ENCODE measurements at regions not wholly inside any gene's neighbourhood (a gene's known extent, or its start where the extent isn't known, plus 50 kb on each side); places are given as distances from the start of the nearest gene placed in this dataset.

DNA sequence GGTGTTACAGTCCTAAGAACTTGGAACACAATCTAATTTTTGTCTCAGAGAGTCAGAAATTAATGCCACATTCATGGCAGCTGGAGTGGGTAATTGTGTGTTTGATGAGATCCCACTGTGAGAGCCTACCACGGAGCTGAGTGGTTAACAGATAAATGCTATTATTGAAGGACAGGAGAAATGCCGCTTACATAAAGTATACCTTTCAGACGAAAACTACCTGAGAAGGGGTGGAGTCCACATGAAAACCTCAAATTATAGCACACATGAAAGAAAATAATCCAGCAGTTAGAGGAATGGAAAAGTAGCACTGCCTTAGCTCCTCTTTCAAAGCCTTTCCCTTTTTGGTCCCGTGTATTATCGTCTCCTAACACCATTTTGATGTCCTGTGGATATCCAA lies 133.0 kb downstream of the BACH1 start:
- H3K9me3 ChIP-seq (ENCODE audit: control insufficient read depth, insufficient read depth, low read length) = no peaks in the 10 kb centered on the region
- H3K36me3 ChIP-seq (ENCODE audit: control insufficient read depth, insufficient read depth, low read length) = no peaks in the 10 kb centered on the region
- no peak overlapping the region for H3K27ac ChIP-seq (ENCODE audit: insufficient read depth, low read length)
- H3K18ac ChIP-seq (ENCODE audit: low read depth, low read length) = peak overlapping the region; percentile 8; the same call in 1 of the 2 replicates
- TF ChIP-seq MAZ (IDR thresholded peaks at IDR 0.05; ENCODE audit: borderline replicate concordance, low read depth, low read length) = no peak
- no peak for TF ChIP-seq POLR2A (IDR thresholded peaks at IDR 0.05; ENCODE audit: low read depth, low read length)
- TF ChIP-seq RCOR1 (IDR thresholded peaks at IDR 0.05; ENCODE audit: insufficient replicate concordance, low read length) = no peak
- TF ChIP-seq, protein P1, sequence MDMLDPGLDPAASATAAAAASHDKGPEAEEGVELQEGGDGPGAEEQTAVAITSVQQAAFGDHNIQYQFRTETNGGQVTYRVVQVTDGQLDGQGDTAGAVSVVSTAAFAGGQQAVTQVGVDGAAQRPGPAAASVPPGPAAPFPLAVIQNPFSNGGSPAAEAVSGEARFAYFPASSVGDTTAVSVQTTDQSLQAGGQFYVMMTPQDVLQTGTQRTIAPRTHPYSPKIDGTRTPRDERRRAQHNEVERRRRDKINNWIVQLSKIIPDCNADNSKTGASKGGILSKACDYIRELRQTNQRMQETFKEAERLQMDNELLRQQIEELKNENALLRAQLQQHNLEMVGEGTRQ (IDR thresholded peaks at IDR 0.05; ENCODE audit: low read depth, low read length) = no peak
- TF ChIP-seq, protein P2, sequence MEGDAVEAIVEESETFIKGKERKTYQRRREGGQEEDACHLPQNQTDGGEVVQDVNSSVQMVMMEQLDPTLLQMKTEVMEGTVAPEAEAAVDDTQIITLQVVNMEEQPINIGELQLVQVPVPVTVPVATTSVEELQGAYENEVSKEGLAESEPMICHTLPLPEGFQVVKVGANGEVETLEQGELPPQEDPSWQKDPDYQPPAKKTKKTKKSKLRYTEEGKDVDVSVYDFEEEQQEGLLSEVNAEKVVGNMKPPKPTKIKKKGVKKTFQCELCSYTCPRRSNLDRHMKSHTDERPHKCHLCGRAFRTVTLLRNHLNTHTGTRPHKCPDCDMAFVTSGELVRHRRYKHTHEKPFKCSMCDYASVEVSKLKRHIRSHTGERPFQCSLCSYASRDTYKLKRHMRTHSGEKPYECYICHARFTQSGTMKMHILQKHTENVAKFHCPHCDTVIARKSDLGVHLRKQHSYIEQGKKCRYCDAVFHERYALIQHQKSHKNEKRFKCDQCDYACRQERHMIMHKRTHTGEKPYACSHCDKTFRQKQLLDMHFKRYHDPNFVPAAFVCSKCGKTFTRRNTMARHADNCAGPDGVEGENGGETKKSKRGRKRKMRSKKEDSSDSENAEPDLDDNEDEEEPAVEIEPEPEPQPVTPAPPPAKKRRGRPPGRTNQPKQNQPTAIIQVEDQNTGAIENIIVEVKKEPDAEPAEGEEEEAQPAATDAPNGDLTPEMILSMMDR (conservative IDR thresholded peaks at IDR 0.05; ENCODE audit: low read depth, low read length) = no peak
- TF ChIP-seq, protein P3, sequence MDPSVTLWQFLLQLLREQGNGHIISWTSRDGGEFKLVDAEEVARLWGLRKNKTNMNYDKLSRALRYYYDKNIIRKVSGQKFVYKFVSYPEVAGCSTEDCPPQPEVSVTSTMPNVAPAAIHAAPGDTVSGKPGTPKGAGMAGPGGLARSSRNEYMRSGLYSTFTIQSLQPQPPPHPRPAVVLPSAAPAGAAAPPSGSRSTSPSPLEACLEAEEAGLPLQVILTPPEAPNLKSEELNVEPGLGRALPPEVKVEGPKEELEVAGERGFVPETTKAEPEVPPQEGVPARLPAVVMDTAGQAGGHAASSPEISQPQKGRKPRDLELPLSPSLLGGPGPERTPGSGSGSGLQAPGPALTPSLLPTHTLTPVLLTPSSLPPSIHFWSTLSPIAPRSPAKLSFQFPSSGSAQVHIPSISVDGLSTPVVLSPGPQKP (IDR thresholded peaks at IDR 0.05; ENCODE audit: borderline replicate concordance, low read depth, low read length) = no peak
- no peak for TF ChIP-seq MAFK (IDR thresholded peaks at IDR 0.05; ENCODE audit: low read depth, low read length)
- no peak for TF ChIP-seq CHD1 (IDR thresholded peaks at IDR 0.05; ENCODE audit: low read depth, low read length)
- TF ChIP-seq NFE2L2 (IDR thresholded peaks at IDR 0.05; ENCODE audit: low read depth, low read length) = no peak
- TF ChIP-seq CEBPB (IDR thresholded peaks at IDR 0.05; ENCODE audit: low read depth, low read length) = no peak
- no peak for TF ChIP-seq SMC3 (IDR thresholded peaks at IDR 0.05; ENCODE audit: low read depth, low read length)
- TF ChIP-seq BHLHE40 (IDR thresholded peaks at IDR 0.05; ENCODE audit: low read depth, low read length) = no peak
- no peak for TF ChIP-seq RAD21 (IDR thresholded peaks at IDR 0.05; ENCODE audit: low read length)
- TF ChIP-seq MXI1 (IDR thresholded peaks at IDR 0.05; ENCODE audit: borderline replicate concordance, low read depth, low read length) = no peak
- TF ChIP-seq RFX5 (IDR thresholded peaks at IDR 0.05; ENCODE audit: low read depth, low read length) = no peak
- no peak for TF ChIP-seq FOS (IDR thresholded peaks at IDR 0.05; ENCODE audit: low read depth, low read length)
- peaks cover 8% of the 10 kb centered on the region; the same call in 1 of the 2 replicates for H3K9me1 ChIP-seq (ENCODE audit: insufficient read depth, low read length)
- no TSS peak for BruUV-seq (replicated peaks)
- H3K4me2 ChIP-seq (ENCODE audit: low read depth, low read length) = no peak overlapping the region
- H4K5ac ChIP-seq (ENCODE audit: low read depth, low read length) = no peak overlapping the region; the same call in 1 of the 2 replicates
- H2BK15ac ChIP-seq (ENCODE audit: low read depth, low read length) = no peak overlapping the region
- no peak overlapping the region for H4K91ac ChIP-seq (ENCODE audit: insufficient read depth, low read depth, low read length)
- dilution Hi-C loops (cut with HindIII; ENCODE audit: low sequenced_read_pairs, unreplicated experiment) (no loop called here), intact Hi-C loops (cut with micrococcal nuclease) (loop anchor here (5.0 kb wide), 1 partner anchor 49 kb away; no protein-coding TSS in a partner anchor), in situ Hi-C loops (cut with MboI; ENCODE audit: low sequenced_read_pairs) (no loop called here)
- no peak overlapping the region for H3K56ac ChIP-seq (ENCODE audit: extremely low read depth, insufficient read depth, low read length)
- no peak overlapping the region for H2AFZ ChIP-seq (replicated peaks; ENCODE audit: low read length, poor library complexity)
- H3K9ac ChIP-seq (ENCODE audit: low read depth, low read length) = no peak overlapping the region
- H3K27me3 ChIP-seq (ENCODE audit: control insufficient read depth, insufficient read depth, low read length) = no peaks in the 10 kb centered on the region
- no peak overlapping the region for H2AK5ac ChIP-seq (ENCODE audit: low read depth, low read length)
- H4K20me1 ChIP-seq (ENCODE audit: insufficient read depth, low read length) = no peaks in the 10 kb centered on the region
- H2BK5ac ChIP-seq (ENCODE audit: low read depth, low read length, poor library complexity, severe bottlenecking) = no peak overlapping the region
- H3K23ac ChIP-seq (ENCODE audit: low read depth, low read length) = no peak overlapping the region
- no peak overlapping the region for H4K8ac ChIP-seq (ENCODE audit: low read depth in 2 of 2, low read length in 2 of 2)
- H3K4ac ChIP-seq (ENCODE audit: low read depth, low read length) = no peak overlapping the region
- DNase-seq (no peak), ATAC-seq (ENCODE audit: low read depth) (no peak)
- H2BK20ac ChIP-seq (ENCODE audit: low read depth, low read length) = peak overlapping the region; percentile 20
- H3K79me1 ChIP-seq (ENCODE audit: low read depth in 1 of 2, low read length in 2 of 2) = peaks cover 4 to 13% of the 10 kb centered on the region in 2 experiments; a peak in 3 of 4 replicates
- no peak overlapping the region for H2AK9ac ChIP-seq (replicated peaks; ENCODE audit: low read depth, low read length, poor library complexity)
- H3K4me1 ChIP-seq (ENCODE audit: control insufficient read depth, insufficient read depth, low read length) = peaks cover 14% of the 10 kb centered on the region
- no peak overlapping the region for H2BK120ac ChIP-seq (ENCODE audit: low read depth, low read length)
- CTCF ChIA-PET = no interaction called here
- WGBS, 2 experiments (ENCODE audit: extremely low coverage in 2 of 2, insufficient read length in 1 of 2) = 100% methylated on average over 2 of the region's 5 CpGs; no CpG with 5 or more reads in 1 of the 2 experiments
- no peak overlapping the region for H3K14ac ChIP-seq (replicated peaks; ENCODE audit: low read depth, low read length)
- no peak overlapping the region for H3K4me3 ChIP-seq (ENCODE audit: insufficient read depth, low read depth, low read length)
- POLR2A ChIA-PET (ENCODE audit: unreplicated experiment) = no interaction called here
